ENCODE measurements at regions not wholly inside any gene's neighbourhood (a gene's known extent, or its start where the extent isn't known, plus 50 kb on each side); places are given as distances from the start of the nearest gene placed in this dataset.

GRCh38 chr14:26172396-26172795 lies 425.4 kb downstream of the NOVA1 start:
- Histone ChIP-seq H3K27ac (ENCODE audit: low read length) (no peak overlapping the region), H3K9me2 (ENCODE audit: insufficient read depth, low read length) (no peaks in the 10 kb centered on the region), H2AFZ (ENCODE audit: low read depth, low read length) (no peak overlapping the region), H3K27me3 (ENCODE audit: insufficient read depth, low read depth, low read length) (no peaks in the 10 kb centered on the region), H3K36me3 (ENCODE audit: insufficient read depth, low read length) (no peaks in the 10 kb centered on the region), H3F3A (ENCODE audit: insufficient read depth, low read length, poor library complexity, severe bottlenecking) (no peaks in the 10 kb centered on the region), H3K9ac (ENCODE audit: low read length) (no peak overlapping the region), H3K9me3 (ENCODE audit: low read length) (no peaks in the 10 kb centered on the region), H3K4me2 (ENCODE audit: low read length) (no peak overlapping the region), H4K20me1 (ENCODE audit: insufficient read depth) (no peaks in the 10 kb centered on the region), H3K79me2 (replicated peaks; ENCODE audit: insufficient read depth, low read length) (no peaks in the 10 kb centered on the region), H3K4me3 (ENCODE audit: low read length) (no peak overlapping the region)
- TF ChIP-seq RAD21 (conservative IDR thresholded peaks at IDR 0.05) = no peak
- TF ChIP-seq TAF1 (IDR thresholded peaks at IDR 0.05; ENCODE audit: low read depth) = no peak
- TF ChIP-seq POLR2AphosphoS5 (IDR thresholded peaks at IDR 0.05) = no peak
- TF ChIP-seq SMC3 (conservative IDR thresholded peaks at IDR 0.05; ENCODE audit: poor library complexity) = no peak

GRCh38 chr14:26170885-26171284 lies 426.9 kb downstream of the NOVA1 start:
- no peak overlapping the region for H3K4me2 ChIP-seq (ENCODE audit: low read length)
- TF ChIP-seq RAD21 (conservative IDR thresholded peaks at IDR 0.05) = no peak
- no peaks in the 10 kb centered on the region for H3K9me3 ChIP-seq (ENCODE audit: low read length)
- no peaks in the 10 kb centered on the region for H3K36me3 ChIP-seq (ENCODE audit: insufficient read depth, low read length)
- H2AFZ ChIP-seq (ENCODE audit: low read depth, low read length) = no peak overlapping the region
- H3K9me2 ChIP-seq (ENCODE audit: insufficient read depth, low read length) = no peaks in the 10 kb centered on the region
- H3K9ac ChIP-seq (ENCODE audit: low read length) = no peak overlapping the region
- H3K4me3 ChIP-seq (ENCODE audit: low read length) = no peak overlapping the region
- H3F3A ChIP-seq (ENCODE audit: insufficient read depth, low read length, poor library complexity, severe bottlenecking) = no peaks in the 10 kb centered on the region
- no peaks in the 10 kb centered on the region for H3K27me3 ChIP-seq (ENCODE audit: insufficient read depth, low read depth, low read length)
- no peaks in the 10 kb centered on the region for H3K79me2 ChIP-seq (replicated peaks; ENCODE audit: insufficient read depth, low read length)
- no peaks in the 10 kb centered on the region for H4K20me1 ChIP-seq (ENCODE audit: insufficient read depth)
- no peak overlapping the region for H3K27ac ChIP-seq (ENCODE audit: low read length)

GRCh38 chr14:26163761-26164160 lies 434.1 kb downstream of the NOVA1 start:
- TF ChIP-seq POLR2AphosphoS5 (IDR thresholded peaks at IDR 0.05) (no peak), MXI1 (conservative IDR thresholded peaks at IDR 0.05; ENCODE audit: poor library complexity, severe bottlenecking) (no peak), EZH2 (IDR thresholded peaks at IDR 0.05; ENCODE audit: borderline replicate concordance, insufficient read depth, low read length, poor library complexity, severe bottlenecking) (no peak), CTCF (IDR thresholded peaks at IDR 0.05; ENCODE audit: poor library complexity, severe bottlenecking) (no peak), RAD21 (conservative IDR thresholded peaks at IDR 0.05) (peak; percentile 23), TAF1 (IDR thresholded peaks at IDR 0.05; ENCODE audit: low read depth) (no peak), REST (IDR thresholded peaks at IDR 0.05; ENCODE audit: borderline replicate concordance) (no peak), EP300 (conservative IDR thresholded peaks at IDR 0.05; ENCODE audit: poor library complexity, severe bottlenecking) (no peak), SMC3 (conservative IDR thresholded peaks at IDR 0.05; ENCODE audit: poor library complexity) (peak; percentile 16)
- Histone ChIP-seq H3K9ac (ENCODE audit: low read length) (no peak overlapping the region), H3K27ac (ENCODE audit: low read length) (no peak overlapping the region), H3K4me3 (ENCODE audit: low read length) (no peak overlapping the region), H3K27me3 (ENCODE audit: insufficient read depth, low read depth, low read length) (no peaks in the 10 kb centered on the region), H3K36me3 (ENCODE audit: insufficient read depth, low read length) (no peaks in the 10 kb centered on the region), H3F3A (ENCODE audit: insufficient read depth, low read length, poor library complexity, severe bottlenecking) (no peaks in the 10 kb centered on the region), H3K9me2 (ENCODE audit: insufficient read depth, low read length) (no peaks in the 10 kb centered on the region), H3K9me3 (ENCODE audit: low read length) (no peaks in the 10 kb centered on the region), H3K4me2 (ENCODE audit: low read length) (no peak overlapping the region), H2AFZ (ENCODE audit: low read depth, low read length) (no peak overlapping the region), H4K20me1 (ENCODE audit: insufficient read depth) (no peaks in the 10 kb centered on the region), H3K79me2 (replicated peaks; ENCODE audit: insufficient read depth, low read length) (no peaks in the 10 kb centered on the region)

All from neural cell (in vitro differentiated cells).